ENCODE measurements at regions not wholly inside any gene's neighbourhood (a gene's known extent, or its start where the extent isn't known, plus 50 kb on each side); places are given as distances from the start of the nearest gene placed in this dataset.
A peak's percentile ranks its signal among the peaks of the same experiment; 100 is the strongest.

GRCh38 chr1:58249737-58250586, 296.6 kb downstream of the OMA1 start:
- no peak for TF ChIP-seq POLR2AphosphoS5 (IDR thresholded peaks at IDR 0.05; ENCODE audit: low read depth, low read length)
- TF ChIP-seq TAF1 (IDR thresholded peaks at IDR 0.05; ENCODE audit: low read depth, low read length) = no peak
- no peak for TF ChIP-seq SPI1 (IDR thresholded peaks at IDR 0.05; ENCODE audit: low read depth, low read length)
- TF ChIP-seq PAX5 (IDR thresholded peaks at IDR 0.05; ENCODE audit: insufficient read depth, low read length, severe bottlenecking) = no peak
- no peak for TF ChIP-seq POLR2A (IDR thresholded peaks at IDR 0.05; ENCODE audit: low read depth, low read length)
- TF ChIP-seq POU2F2 (IDR thresholded peaks at IDR 0.05; ENCODE audit: low read depth, low read length) = no peak
- FAIRE-seq (no peak), DNase-seq (ENCODE audit: insufficient read length, low spot score) (peak; percentile 27)

DNA sequence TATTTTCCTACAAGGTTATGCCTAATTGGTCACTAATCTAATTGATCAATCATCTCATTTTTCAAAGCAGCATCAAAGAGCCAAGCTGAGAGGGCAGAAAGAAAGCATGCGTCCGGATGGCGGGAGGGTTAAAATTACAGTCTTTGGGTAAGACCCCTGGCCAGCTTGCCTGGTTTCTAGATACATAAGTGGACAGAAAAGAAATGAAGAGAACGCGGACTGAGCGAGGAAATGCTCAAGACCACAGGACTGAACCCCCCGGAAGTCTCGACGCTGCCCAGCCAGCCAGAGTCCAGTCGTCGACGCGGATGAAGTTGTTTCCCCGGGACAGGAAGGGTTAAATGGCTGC, 297.2 kb downstream of the OMA1 start:
- FAIRE-seq (no peak), DNase-seq (ENCODE audit: insufficient read length, low spot score) (no peak)
- TF ChIP-seq POLR2A (IDR thresholded peaks at IDR 0.05; ENCODE audit: low read depth, low read length) (no peak), POU2F2 (IDR thresholded peaks at IDR 0.05; ENCODE audit: low read depth, low read length) (no peak), POLR2AphosphoS5 (IDR thresholded peaks at IDR 0.05; ENCODE audit: low read depth, low read length) (no peak), SPI1 (IDR thresholded peaks at IDR 0.05; ENCODE audit: low read depth, low read length) (no peak), PAX5 (IDR thresholded peaks at IDR 0.05; ENCODE audit: insufficient read depth, low read length, severe bottlenecking) (no peak), TAF1 (IDR thresholded peaks at IDR 0.05; ENCODE audit: low read depth, low read length) (no peak)

DNA sequence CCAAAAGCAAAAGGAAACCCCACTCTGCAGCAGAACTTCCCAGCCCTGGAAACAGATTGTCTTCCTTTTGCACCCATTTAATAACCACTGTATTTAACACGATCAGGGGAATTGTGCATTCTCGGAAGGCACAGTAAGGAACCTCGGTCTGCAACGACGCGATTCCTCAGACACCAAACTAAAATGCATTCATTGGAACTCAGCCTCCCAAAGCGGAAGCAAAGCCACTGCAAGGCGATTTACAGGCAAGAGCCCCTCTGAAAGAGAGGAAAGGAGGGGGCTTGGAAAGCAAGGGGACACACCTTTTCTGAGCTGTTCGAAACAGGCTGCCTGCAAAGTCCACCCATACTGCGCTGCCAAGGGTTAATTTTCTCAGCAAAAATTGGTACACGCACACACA, 297.7 kb downstream of the OMA1 start:
- TF ChIP-seq TAF1 (IDR thresholded peaks at IDR 0.05; ENCODE audit: low read depth, low read length) (no peak), POLR2AphosphoS5 (IDR thresholded peaks at IDR 0.05; ENCODE audit: low read depth, low read length) (no peak), SPI1 (IDR thresholded peaks at IDR 0.05; ENCODE audit: low read depth, low read length) (no peak), PAX5 (IDR thresholded peaks at IDR 0.05; ENCODE audit: insufficient read depth, low read length, severe bottlenecking) (no peak), POLR2A (IDR thresholded peaks at IDR 0.05; ENCODE audit: low read depth, low read length) (no peak), POU2F2 (IDR thresholded peaks at IDR 0.05; ENCODE audit: low read depth, low read length) (no peak)
- no peak for DNase-seq (ENCODE audit: insufficient read length, low spot score)
- FAIRE-seq = no peak

GRCh38 chr1:58248072-58248471, 298.5 kb downstream of the OMA1 start:
- FAIRE-seq = no peak
- TF ChIP-seq POLR2A (IDR thresholded peaks at IDR 0.05; ENCODE audit: low read depth, low read length) (no peak), POU2F2 (IDR thresholded peaks at IDR 0.05; ENCODE audit: low read depth, low read length) (no peak), POLR2AphosphoS5 (IDR thresholded peaks at IDR 0.05; ENCODE audit: low read depth, low read length) (no peak), TAF1 (IDR thresholded peaks at IDR 0.05; ENCODE audit: low read depth, low read length) (no peak), PAX5 (IDR thresholded peaks at IDR 0.05; ENCODE audit: insufficient read depth, low read length, severe bottlenecking) (no peak), SPI1 (IDR thresholded peaks at IDR 0.05; ENCODE audit: low read depth, low read length) (no peak)
- no peak for DNase-seq (ENCODE audit: insufficient read length, low spot score)

DNA sequence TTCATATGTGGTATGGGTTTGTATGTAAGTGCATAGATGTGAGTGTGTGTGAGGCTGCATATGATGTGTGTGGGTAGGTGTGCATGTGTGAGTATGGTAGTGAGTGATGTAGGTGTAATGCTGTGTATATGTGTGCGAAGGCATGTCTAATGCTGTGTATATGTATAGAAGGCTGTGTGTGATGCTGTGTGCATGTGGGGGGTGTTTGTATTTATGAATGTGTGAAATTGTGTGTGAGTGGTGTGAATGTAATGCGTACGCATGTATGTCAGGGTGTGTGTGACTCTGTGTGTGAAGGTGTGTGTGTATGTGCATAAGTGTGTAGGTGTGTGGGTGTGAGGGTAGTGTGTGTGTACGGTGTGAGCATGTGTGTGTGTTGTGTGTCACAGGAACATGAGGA, 300.0 kb downstream of the OMA1 start:
- no peak for FAIRE-seq
- no peak for TF ChIP-seq PAX5 (IDR thresholded peaks at IDR 0.05; ENCODE audit: insufficient read depth, low read length, severe bottlenecking)
- no peak for TF ChIP-seq POLR2AphosphoS5 (IDR thresholded peaks at IDR 0.05; ENCODE audit: low read depth, low read length)
- no peak for TF ChIP-seq SPI1 (IDR thresholded peaks at IDR 0.05; ENCODE audit: low read depth, low read length)
- DNase-seq (ENCODE audit: insufficient read length, low spot score) = no peak

- no peak for TF ChIP-seq PAX5 (IDR thresholded peaks at IDR 0.05; ENCODE audit: insufficient read depth, low read length, severe bottlenecking)
- no peak for TF ChIP-seq POLR2A (IDR thresholded peaks at IDR 0.05; ENCODE audit: low read depth, low read length)
- no peak for TF ChIP-seq TAF1 (IDR thresholded peaks at IDR 0.05; ENCODE audit: low read depth, low read length)
- no peak for TF ChIP-seq POLR2AphosphoS5 (IDR thresholded peaks at IDR 0.05; ENCODE audit: low read depth, low read length)
- TF ChIP-seq SPI1 (IDR thresholded peaks at IDR 0.05; ENCODE audit: low read depth, low read length) = no peak
- no peak for TF ChIP-seq POU2F2 (IDR thresholded peaks at IDR 0.05; ENCODE audit: low read depth, low read length)
- no peak for FAIRE-seq
- DNase-seq (ENCODE audit: insufficient read length, low spot score) = no peak
Observed at GRCh38 chr1:58244872-58245271, 301.7 kb downstream of the OMA1 start.

DNA sequence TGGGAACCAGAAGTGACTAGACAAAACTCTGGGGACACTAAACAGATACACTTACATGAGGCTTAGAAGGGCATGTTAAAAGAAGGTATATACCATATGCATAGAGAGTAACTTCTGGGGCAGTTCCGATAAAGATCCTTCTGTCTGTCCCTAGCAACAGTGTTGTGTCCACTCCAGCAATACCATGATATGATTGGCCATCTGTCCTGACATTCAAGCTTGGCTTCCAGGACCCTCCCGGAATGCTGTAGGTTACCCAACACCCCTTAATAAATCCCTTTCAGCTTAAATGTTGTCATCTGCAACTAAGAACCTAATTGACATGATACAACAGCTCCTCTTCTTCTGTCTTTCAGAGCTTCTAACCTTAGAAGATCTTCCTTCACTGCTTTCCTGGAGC, 307.7 kb downstream of the OMA1 start:
- DNase-seq (ENCODE audit: insufficient read length, low spot score) (no peak), FAIRE-seq (no peak)
- TF ChIP-seq POU2F2 (IDR thresholded peaks at IDR 0.05; ENCODE audit: low read depth, low read length) (no peak), POLR2A (IDR thresholded peaks at IDR 0.05; ENCODE audit: low read depth, low read length) (no peak), TAF1 (IDR thresholded peaks at IDR 0.05; ENCODE audit: low read depth, low read length) (no peak), POLR2AphosphoS5 (IDR thresholded peaks at IDR 0.05; ENCODE audit: low read depth, low read length) (no peak), PAX5 (IDR thresholded peaks at IDR 0.05; ENCODE audit: insufficient read depth, low read length, severe bottlenecking) (no peak), SPI1 (IDR thresholded peaks at IDR 0.05; ENCODE audit: low read depth, low read length) (no peak)

DNA sequence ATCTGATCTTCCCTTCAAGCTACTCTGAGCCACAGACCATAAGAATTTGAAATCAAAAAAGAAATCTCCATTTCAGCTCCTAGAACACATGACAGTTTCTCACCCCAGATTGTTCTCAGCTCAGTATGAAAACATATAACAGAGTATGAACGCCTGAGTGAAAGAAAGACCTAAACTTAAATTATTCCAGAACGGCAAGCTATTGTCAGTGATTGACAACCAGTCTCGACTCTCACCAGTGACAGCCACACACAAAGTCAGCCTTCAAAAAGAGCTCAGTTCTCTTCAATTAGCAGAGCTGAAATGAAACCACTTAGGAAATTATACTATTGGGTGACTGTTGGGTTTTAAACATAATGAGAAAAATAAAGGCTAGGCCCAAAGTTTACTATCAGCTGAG, 312.8 kb downstream of the OMA1 start:
- DNase-seq (ENCODE audit: insufficient read length, low spot score) (no peak), FAIRE-seq (no peak)
- TF ChIP-seq TAF1 (IDR thresholded peaks at IDR 0.05; ENCODE audit: low read depth, low read length) (no peak), SPI1 (IDR thresholded peaks at IDR 0.05; ENCODE audit: low read depth, low read length) (no peak), POLR2A (IDR thresholded peaks at IDR 0.05; ENCODE audit: low read depth, low read length) (no peak), POLR2AphosphoS5 (IDR thresholded peaks at IDR 0.05; ENCODE audit: low read depth, low read length) (no peak), POU2F2 (IDR thresholded peaks at IDR 0.05; ENCODE audit: low read depth, low read length) (no peak), PAX5 (IDR thresholded peaks at IDR 0.05; ENCODE audit: insufficient read depth, low read length, severe bottlenecking) (no peak)

- TF ChIP-seq TAF1 (IDR thresholded peaks at IDR 0.05; ENCODE audit: low read depth, low read length) (no peak), PAX5 (IDR thresholded peaks at IDR 0.05; ENCODE audit: insufficient read depth, low read length, severe bottlenecking) (no peak), POU2F2 (IDR thresholded peaks at IDR 0.05; ENCODE audit: low read depth, low read length) (no peak), SPI1 (IDR thresholded peaks at IDR 0.05; ENCODE audit: low read depth, low read length) (no peak), POLR2AphosphoS5 (IDR thresholded peaks at IDR 0.05; ENCODE audit: low read depth, low read length) (no peak), POLR2A (IDR thresholded peaks at IDR 0.05; ENCODE audit: low read depth, low read length) (no peak)
- no peak for DNase-seq (ENCODE audit: insufficient read length, low spot score)
- FAIRE-seq = peak; percentile 5
Observed at GRCh38 chr1:58231204-58231603, 315.3 kb downstream of the OMA1 start.
